Activated CD4-positive, alpha-beta T cell treated with anti-CD3 and anti-CD28 coated beads for 36 hours (primary cell): ENCODE measurements at regions not wholly inside any gene's neighbourhood (a gene's known extent, or its start where the extent isn't known, plus 50 kb on each side); places are given as distances from the start of the nearest gene placed in this dataset.
"Not testable (repeated sequence)": the region's sequence is repeated elsewhere in the genome, so short reads cannot be mapped to it uniquely, and the experiment has no call there.

ENCODE experiments used
- ATAC-seq: fragments of 200-7000 bp; cut with Tn5 transposase; one replicate; pipeline ENCODE4 v1.10.0; 2021; ENCODE audit warnings: mild to moderate bottlenecking, moderate library complexity
- CTCF ChIA-PET: fragments of 350-600 bp; sonication (Branson Sonifier 250); formaldehyde crosslinking; loops from one replicate; lab custom pipeline; 2021; ENCODE audit warnings: antibody characterized with exemption; lab: Charles Lee
- POLR2A ChIA-PET: fragments of 350-600 bp; sonication (Branson Sonifier 250); formaldehyde crosslinking; loops from one replicate; lab custom pipeline; 2021; ENCODE audit warnings: antibody characterized with exemption, inconsistent platforms; lab: Charles Lee
- DNase-seq: peaks from one replicate; pipeline ENCODE4 v3.0.0-alpha.2; 2020
- H3K27ac Mint-ChIP-seq: one replicate; pipeline ENCODE4 v1.8.0; 2021; ENCODE audit warnings: mixed read lengths
- H3K27me3 Mint-ChIP-seq: one replicate; pipeline ENCODE4 v1.8.0; 2021; ENCODE audit warnings: mixed read lengths
- H3K36me3 Mint-ChIP-seq: one replicate; pipeline ENCODE4 v1.8.0; 2021; ENCODE audit warnings: low read depth, mixed read lengths
- H3K4me1 Mint-ChIP-seq: one replicate; pipeline ENCODE4 v1.8.0; 2021; ENCODE audit warnings: mixed read lengths
- H3K4me3 Mint-ChIP-seq: one replicate; pipeline ENCODE4 v1.8.0; 2021; ENCODE audit warnings: mild to moderate bottlenecking, moderate library complexity, mixed read lengths
- H3K9me3 Mint-ChIP-seq: one replicate; pipeline ENCODE4 v1.8.0; 2021; ENCODE audit warnings: low read depth, mixed read lengths
- intact Hi-C, 2 experiments: fragments of 100-400 bp; cut with DNase I in 1 of 2; cut with micrococcal nuclease in 1 of 2; formaldehyde crosslinking; loops; one replicate each; pipeline versions ENCODE4 v1.14.2 to v1.15.1; 2022 to 2024; cut with DNase I, micrococcal nuclease

GRCh38 chr5:153365547-153365946 is 124.9 kb upstream of the GRIA1 start:
- peaks cover 4% of the 10 kb centered on the region for H3K9me3 Mint-ChIP-seq
- no peak overlapping the region for H3K27ac Mint-ChIP-seq
- no peak overlapping the region for H3K4me3 Mint-ChIP-seq
- intact Hi-C loops, result no loop called here
- DNase-seq, result no peak
- POLR2A ChIA-PET, result no interaction called here
- no peaks in the 10 kb centered on the region for H3K36me3 Mint-ChIP-seq
- no peaks in the 10 kb centered on the region for H3K27me3 Mint-ChIP-seq
- no peak for ATAC-seq
- no peaks in the 10 kb centered on the region for H3K4me1 Mint-ChIP-seq
- CTCF ChIA-PET, result no interaction called here

GRCh38 chr5:153367466-153367865 is 123.0 kb upstream of the GRIA1 start:
- no peaks in the 10 kb centered on the region for H3K36me3 Mint-ChIP-seq
- ATAC-seq (no peak), DNase-seq (no peak)
- intact Hi-C loops, result no loop called here
- no peak overlapping the region for H3K27ac Mint-ChIP-seq
- POLR2A ChIA-PET, result no interaction called here
- CTCF ChIA-PET, result no interaction called here
- no peaks in the 10 kb centered on the region for H3K27me3 Mint-ChIP-seq
- no peak overlapping the region for H3K4me3 Mint-ChIP-seq
- H3K9me3 Mint-ChIP-seq, result peaks cover 4% of the 10 kb centered on the region
- no peaks in the 10 kb centered on the region for H3K4me1 Mint-ChIP-seq

GRCh38 chr5:153372425-153373129 is 117.9 kb upstream of the GRIA1 start:
- Mint-ChIP-seq H3K27me3 (no peaks in the 10 kb centered on the region), H3K4me3 (no peak overlapping the region), H3K4me1 (no peaks in the 10 kb centered on the region), H3K36me3 (no peaks in the 10 kb centered on the region), H3K27ac (no peak overlapping the region), H3K9me3 (peaks cover 2% of the 10 kb centered on the region)
- ChIA-PET POLR2A (no interaction called here), CTCF (no interaction called here)
- DNase-seq (no peak), ATAC-seq (no peak)
- intact Hi-C loops, result no loop called here

GRCh38 chr5:153373130-153373498 is 117.4 kb upstream of the GRIA1 start:
- POLR2A ChIA-PET, result no interaction called here
- H3K27me3 Mint-ChIP-seq, result no peaks in the 10 kb centered on the region

GRCh38 chr5:153381630-153382029 is 108.8 kb upstream of the GRIA1 start:
- H3K27me3 Mint-ChIP-seq, DNase-seq, ATAC-seq, H3K36me3 Mint-ChIP-seq, CTCF ChIA-PET, H3K4me1 Mint-ChIP-seq, intact Hi-C loops, POLR2A ChIA-PET, H3K9me3 Mint-ChIP-seq, H3K27ac Mint-ChIP-seq, H3K4me3 Mint-ChIP-seq: not testable (repeated sequence)

More at GRCh38 chr5:153373130-153373498, 117.4 kb upstream of the GRIA1 start:
- DNase-seq (no peak), ATAC-seq (no peak)
- Mint-ChIP-seq H3K4me3 (no peak overlapping the region), H3K27ac (no peak overlapping the region), H3K36me3 (no peaks in the 10 kb centered on the region), H3K9me3 (no peaks in the 10 kb centered on the region), H3K4me1 (no peaks in the 10 kb centered on the region)
- intact Hi-C loops, result no loop called here
- CTCF ChIA-PET, result no interaction called here

- H3K27ac Mint-ChIP-seq, result no peak overlapping the region
- intact Hi-C loops, result no loop called here
- no peak for ATAC-seq
- H3K4me3 Mint-ChIP-seq, result no peak overlapping the region
- H3K36me3 Mint-ChIP-seq, result no peaks in the 10 kb centered on the region
- ChIA-PET CTCF (no interaction called here), POLR2A (no interaction called here)
- DNase-seq, result no peak
- H3K4me1 Mint-ChIP-seq, result no peaks in the 10 kb centered on the region
- peaks cover 5% of the 10 kb centered on the region for H3K9me3 Mint-ChIP-seq
- no peaks in the 10 kb centered on the region for H3K27me3 Mint-ChIP-seq
These were observed 99.9 kb upstream of the GRIA1 start for GRCh38 chr5:153390569-153390968.

- ATAC-seq (no peak), DNase-seq (no peak)
- Mint-ChIP-seq H3K4me1 (no peaks in the 10 kb centered on the region), H3K4me3 (no peak overlapping the region), H3K27me3 (no peaks in the 10 kb centered on the region), H3K9me3 (no peaks in the 10 kb centered on the region), H3K36me3 (no peaks in the 10 kb centered on the region), H3K27ac (no peak overlapping the region)
- intact Hi-C loops, result no loop called here
- CTCF ChIA-PET, result no interaction called here
- POLR2A ChIA-PET, result no interaction called here
These were observed 90.9 kb upstream of the GRIA1 start for GRCh38 chr5:153399595-153399994.

- H3K36me3 Mint-ChIP-seq, result no peaks in the 10 kb centered on the region
These were observed 89.5 kb upstream of the GRIA1 start for GRCh38 chr5:153400931-153401330.

GRCh38 chr5:153402550-153402949 is 87.9 kb upstream of the GRIA1 start:
- intact Hi-C loops, result no loop called here
- ChIA-PET CTCF (no interaction called here), POLR2A (no interaction called here)
- DNase-seq, result no peak
- Mint-ChIP-seq H3K9me3 (no peaks in the 10 kb centered on the region), H3K4me1 (no peaks in the 10 kb centered on the region), H3K27me3 (no peaks in the 10 kb centered on the region), H3K27ac (no peak overlapping the region), H3K36me3 (no peaks in the 10 kb centered on the region), H3K4me3 (no peak overlapping the region)
- no peak for ATAC-seq

More at GRCh38 chr5:153400931-153401330, 89.5 kb upstream of the GRIA1 start:
- H3K27ac Mint-ChIP-seq, result no peak overlapping the region
- ATAC-seq (no peak), DNase-seq (no peak)
- H3K4me3 Mint-ChIP-seq, result no peak overlapping the region
- no peaks in the 10 kb centered on the region for H3K27me3 Mint-ChIP-seq
- ChIA-PET POLR2A (no interaction called here), CTCF (no interaction called here)
- intact Hi-C loops, result no loop called here
- H3K9me3 Mint-ChIP-seq, result no peaks in the 10 kb centered on the region
- no peaks in the 10 kb centered on the region for H3K4me1 Mint-ChIP-seq

- Mint-ChIP-seq H3K9me3 (no peaks in the 10 kb centered on the region), H3K27ac (no peak overlapping the region), H3K27me3 (no peaks in the 10 kb centered on the region), H3K4me1 (no peaks in the 10 kb centered on the region), H3K4me3 (no peak overlapping the region), H3K36me3 (no peaks in the 10 kb centered on the region)
- DNase-seq (no peak), ATAC-seq (no peak)
- intact Hi-C loops, result no loop called here
- ChIA-PET CTCF (no interaction called here), POLR2A (no interaction called here)
These were observed 87.0 kb upstream of the GRIA1 start for GRCh38 chr5:153403470-153403869.

GRCh38 chr5:153404747-153405146 is 85.7 kb upstream of the GRIA1 start:
- no peaks in the 10 kb centered on the region for H3K9me3 Mint-ChIP-seq
- no peaks in the 10 kb centered on the region for H3K4me1 Mint-ChIP-seq
- no peak overlapping the region for H3K27ac Mint-ChIP-seq
- H3K4me3 Mint-ChIP-seq, result no peak overlapping the region
- ATAC-seq (no peak), DNase-seq (no peak)
- no peaks in the 10 kb centered on the region for H3K36me3 Mint-ChIP-seq
- POLR2A ChIA-PET, result no interaction called here
- H3K27me3 Mint-ChIP-seq, result no peaks in the 10 kb centered on the region
- intact Hi-C loops, result no loop called here
- CTCF ChIA-PET, result no interaction called here

GRCh38 chr5:153421676-153422075 is 68.8 kb upstream of the GRIA1 start:
- Mint-ChIP-seq H3K36me3 (no peaks in the 10 kb centered on the region), H3K4me3 (no peak overlapping the region), H3K4me1 (no peaks in the 10 kb centered on the region), H3K27ac (no peak overlapping the region), H3K9me3 (peaks cover 4% of the 10 kb centered on the region), H3K27me3 (no peaks in the 10 kb centered on the region)
- ATAC-seq (no peak), DNase-seq (no peak)
- POLR2A ChIA-PET, result no interaction called here
- CTCF ChIA-PET, result no interaction called here
- intact Hi-C loops, result loop anchor here in 1 of 2 experiments (10.0 kb wide), 1 partner anchor 887 kb away; no protein-coding TSS in a partner anchor
